ENCODE measurements at regions not wholly inside any gene's neighbourhood (a gene's known extent, or its start where the extent isn't known, plus 50 kb on each side); places are given as distances from the start of the nearest gene placed in this dataset.

DNA sequence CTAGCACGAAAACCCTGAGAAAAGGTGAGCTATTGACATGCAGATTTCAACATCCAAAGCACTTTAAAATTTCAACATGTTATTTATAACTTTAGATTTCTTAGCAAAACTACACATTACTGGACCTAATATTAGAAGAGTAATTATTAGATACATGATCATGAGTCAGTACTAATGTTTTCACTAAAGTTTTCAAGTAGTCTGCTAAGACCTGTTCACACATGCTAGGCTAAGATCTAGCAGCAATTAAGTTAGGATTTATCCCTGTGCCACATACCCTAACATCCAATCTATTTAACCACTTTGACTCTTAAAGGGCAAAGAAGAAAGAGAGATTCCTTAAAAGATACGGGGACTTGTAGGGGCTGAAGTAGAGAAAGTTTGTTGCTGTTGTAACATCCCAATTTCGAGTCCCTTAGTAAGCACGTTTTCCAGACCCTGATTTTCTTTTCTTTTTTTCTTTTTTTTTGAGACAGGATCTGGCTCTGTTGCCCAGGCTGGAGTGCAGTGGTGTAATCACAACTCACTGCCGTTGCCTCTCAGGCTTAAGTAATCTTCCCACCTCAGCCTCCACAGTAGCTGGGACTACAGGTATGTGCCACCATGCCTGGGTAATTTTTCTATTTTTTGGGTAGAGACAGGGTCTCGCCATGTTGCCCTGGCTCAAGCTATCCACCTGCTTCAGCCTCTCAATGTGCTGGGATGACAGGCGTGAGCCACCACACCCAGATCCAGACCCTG is 102.5 kb upstream of the ATF7IP start (continued):
- TF ChIP-seq, protein P1, sequence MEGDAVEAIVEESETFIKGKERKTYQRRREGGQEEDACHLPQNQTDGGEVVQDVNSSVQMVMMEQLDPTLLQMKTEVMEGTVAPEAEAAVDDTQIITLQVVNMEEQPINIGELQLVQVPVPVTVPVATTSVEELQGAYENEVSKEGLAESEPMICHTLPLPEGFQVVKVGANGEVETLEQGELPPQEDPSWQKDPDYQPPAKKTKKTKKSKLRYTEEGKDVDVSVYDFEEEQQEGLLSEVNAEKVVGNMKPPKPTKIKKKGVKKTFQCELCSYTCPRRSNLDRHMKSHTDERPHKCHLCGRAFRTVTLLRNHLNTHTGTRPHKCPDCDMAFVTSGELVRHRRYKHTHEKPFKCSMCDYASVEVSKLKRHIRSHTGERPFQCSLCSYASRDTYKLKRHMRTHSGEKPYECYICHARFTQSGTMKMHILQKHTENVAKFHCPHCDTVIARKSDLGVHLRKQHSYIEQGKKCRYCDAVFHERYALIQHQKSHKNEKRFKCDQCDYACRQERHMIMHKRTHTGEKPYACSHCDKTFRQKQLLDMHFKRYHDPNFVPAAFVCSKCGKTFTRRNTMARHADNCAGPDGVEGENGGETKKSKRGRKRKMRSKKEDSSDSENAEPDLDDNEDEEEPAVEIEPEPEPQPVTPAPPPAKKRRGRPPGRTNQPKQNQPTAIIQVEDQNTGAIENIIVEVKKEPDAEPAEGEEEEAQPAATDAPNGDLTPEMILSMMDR (conservative IDR thresholded peaks at IDR 0.05; ENCODE audit: low read depth in 2 of 2) = no peak
- TF ChIP-seq STAT1 (IDR thresholded peaks at IDR 0.05; ENCODE audit: unreplicated experiment) (no peak), ZNF114 (CRISPR knock-in tag; IDR thresholded peaks at IDR 0.05) (no peak), EZH2phosphoT487 (IDR thresholded peaks at IDR 0.05; ENCODE audit: unreplicated experiment) (no peak)

- Histone ChIP-seq H3K27me3 (ENCODE audit: insufficient read depth) (no peaks in the 10 kb centered on the region), H4K20me1 (replicated peaks; ENCODE audit: insufficient read depth) (no peaks in the 10 kb centered on the region), H3K9me2 (ENCODE audit: insufficient read depth) (no peaks in the 10 kb centered on the region), H3K36me3 (ENCODE audit: insufficient read depth) (no peaks in the 10 kb centered on the region), H3K4me1 (ENCODE audit: insufficient read depth) (peaks cover 32% of the 10 kb centered on the region), H2AFZ (no peak overlapping the region), H3F3A (replicated peaks; ENCODE audit: low read depth) (no peaks in the 10 kb centered on the region), H3K27ac (ENCODE audit: low read depth) (no peak overlapping the region), H3K79me2 (replicated peaks; ENCODE audit: insufficient read depth) (no peaks in the 10 kb centered on the region), H3K4me2 (no peak overlapping the region), H3K4me3 (no peak overlapping the region)
- H3K27me3 Mint-ChIP-seq (ENCODE audit: insufficient read depth, low read depth, poor library complexity) = peaks cover 26% of the 10 kb centered on the region
- H3K27ac Mint-ChIP-seq = no peak overlapping the region
- H3K4me3 Mint-ChIP-seq = no peak overlapping the region
- no peak for DNase-seq (ENCODE audit: low spot score)
- H3K4me1 Mint-ChIP-seq = peaks cover 42% of the 10 kb centered on the region
- peaks cover 34% of the 10 kb centered on the region for H3K36me3 Mint-ChIP-seq (ENCODE audit: low read depth)
- ATAC-seq = no peak
- peaks cover 35% of the 10 kb centered on the region for H3K9me3 Mint-ChIP-seq
- TF ChIP-seq ZNF114 (CRISPR knock-in tag; IDR thresholded peaks at IDR 0.05) (no peak), CREB1 (CRISPR knock-in tag; IDR thresholded peaks at IDR 0.05; ENCODE audit: low read depth) (no peak), STAT1 (IDR thresholded peaks at IDR 0.05; ENCODE audit: unreplicated experiment) (no peak), EZH2phosphoT487 (IDR thresholded peaks at IDR 0.05; ENCODE audit: unreplicated experiment) (no peak), ZNF331 (CRISPR knock-in tag; IDR thresholded peaks at IDR 0.05; ENCODE audit: low read depth) (no peak), EZH2 (IDR thresholded peaks at IDR 0.05; ENCODE audit: low read depth, unreplicated experiment) (no peak), POLR2AphosphoS5 (IDR thresholded peaks at IDR 0.05; ENCODE audit: low read depth) (no peak), REST (IDR thresholded peaks at IDR 0.05; ENCODE audit: unreplicated experiment) (no peak)
Measured at GRCh38 chr12:14263742-14264141, 101.7 kb upstream of the ATF7IP start.

All from GM23338 (cell line).